ENCODE measurements at regions not wholly inside any gene's neighbourhood (a gene's known extent, or its start where the extent isn't known, plus 50 kb on each side); places are given as distances from the start of the nearest gene placed in this dataset.

DNA sequence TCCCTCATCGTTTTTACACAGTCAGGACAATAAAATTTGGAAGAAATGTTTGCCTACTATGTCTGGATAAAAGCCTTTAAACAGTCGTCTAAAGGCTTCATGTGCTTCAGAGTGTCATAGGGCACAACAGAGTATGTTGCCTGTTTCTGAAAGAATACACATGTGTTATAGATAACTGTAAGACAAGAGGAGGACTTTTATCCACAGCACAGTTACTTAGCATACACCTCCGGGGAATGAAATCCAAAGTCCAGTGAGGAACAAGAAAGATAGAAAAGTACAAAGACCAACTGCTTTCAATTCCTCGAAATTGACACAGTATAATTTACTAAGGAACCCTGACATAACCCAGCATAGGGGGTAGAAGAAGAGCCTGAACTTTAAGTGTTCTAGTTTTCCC lies 835.6 kb downstream of the PCDH17 start:
- no peak overlapping the region for H3K9ac ChIP-seq (ENCODE audit: insufficient read length, low read depth)

DNA sequence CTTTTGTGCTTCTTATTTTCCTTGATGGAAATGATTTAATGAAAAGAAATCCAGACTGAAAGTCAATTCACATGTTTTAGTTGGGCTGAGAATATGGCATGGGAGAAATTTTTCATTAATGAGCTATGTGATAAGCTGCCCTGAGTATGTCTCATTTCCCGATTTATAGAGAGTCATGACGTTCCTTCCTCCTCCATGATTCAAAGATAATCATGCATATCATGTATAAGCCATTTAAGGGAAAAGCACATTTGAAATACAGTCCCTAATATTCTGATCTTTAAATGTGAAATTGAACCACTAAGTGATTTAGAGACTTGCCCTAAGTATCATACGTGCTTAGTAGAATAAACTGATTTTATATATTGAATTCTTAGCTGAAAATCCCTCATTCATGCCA lies 840.9 kb downstream of the PCDH17 start:
- Histone ChIP-seq H3K9me3 (ENCODE audit: insufficient read depth, low read length) (no peaks in the 10 kb centered on the region), H3K27me3 (ENCODE audit: insufficient read depth, insufficient read length) (no peaks in the 10 kb centered on the region), H3K9ac (ENCODE audit: insufficient read length, low read depth) (no peak overlapping the region), H3K36me3 (ENCODE audit: insufficient read depth, insufficient read length, low read length) (no peaks in the 10 kb centered on the region), H3K4me1 (ENCODE audit: insufficient read depth, insufficient read length) (no peaks in the 10 kb centered on the region), H3K4me3 (ENCODE audit: insufficient read length, low read depth) (no peak overlapping the region)
- no peak for TF ChIP-seq ZNF274 (IDR thresholded peaks at IDR 0.05; ENCODE audit: low read depth, low read length)
- no peak for TF ChIP-seq SUZ12 (IDR thresholded peaks at IDR 0.05; ENCODE audit: extremely low read depth, insufficient read depth, insufficient read length)
- no peak for TF ChIP-seq YY1 (IDR thresholded peaks at IDR 0.05; ENCODE audit: insufficient read depth, insufficient read length)
- DNase-seq (ENCODE audit: low read depth, low spot score), result no peak

More for the DNA sequence above, 835.6 kb downstream of the PCDH17 start:
- no peak for DNase-seq (ENCODE audit: low read depth, low spot score)
- Histone ChIP-seq H3K4me3 (ENCODE audit: insufficient read length, low read depth) (no peak overlapping the region), H3K27me3 (ENCODE audit: insufficient read depth, insufficient read length) (no peaks in the 10 kb centered on the region), H3K36me3 (ENCODE audit: insufficient read depth, insufficient read length, low read length) (no peaks in the 10 kb centered on the region), H3K9me3 (ENCODE audit: insufficient read depth, low read length) (no peaks in the 10 kb centered on the region), H3K4me1 (ENCODE audit: insufficient read depth, insufficient read length) (no peaks in the 10 kb centered on the region)
- TF ChIP-seq YY1 (IDR thresholded peaks at IDR 0.05; ENCODE audit: insufficient read depth, insufficient read length) (no peak), SUZ12 (IDR thresholded peaks at IDR 0.05; ENCODE audit: extremely low read depth, insufficient read depth, insufficient read length) (no peak), ZNF274 (IDR thresholded peaks at IDR 0.05; ENCODE audit: low read depth, low read length) (no peak)

DNA sequence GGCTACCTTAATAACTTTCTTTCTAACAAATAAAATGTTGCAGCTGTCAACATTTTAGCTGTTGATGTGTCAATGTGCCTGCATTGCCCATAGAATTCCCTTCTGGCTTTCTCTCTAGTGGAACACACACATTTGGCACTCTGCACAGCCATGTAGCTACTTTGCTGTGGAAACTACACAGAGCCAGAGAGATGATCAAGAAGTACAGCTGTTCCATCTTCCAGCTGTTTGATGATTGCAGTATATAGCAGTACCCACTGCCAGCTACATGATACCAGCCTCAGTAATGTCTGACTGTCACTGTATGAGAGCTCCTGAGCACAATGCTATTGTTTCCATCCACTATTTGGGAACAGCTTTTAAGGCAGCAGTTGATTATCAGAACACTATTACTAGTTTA lies 843.0 kb downstream of the PCDH17 start:
- Histone ChIP-seq H3K36me3 (ENCODE audit: insufficient read depth, insufficient read length, low read length) (no peaks in the 10 kb centered on the region), H3K27me3 (ENCODE audit: insufficient read depth, insufficient read length) (no peaks in the 10 kb centered on the region), H3K4me3 (ENCODE audit: insufficient read length, low read depth) (no peak overlapping the region), H3K9ac (ENCODE audit: insufficient read length, low read depth) (no peak overlapping the region), H3K4me1 (ENCODE audit: insufficient read depth, insufficient read length) (no peaks in the 10 kb centered on the region), H3K9me3 (ENCODE audit: insufficient read depth, low read length) (no peaks in the 10 kb centered on the region)
- no peak for DNase-seq (ENCODE audit: low read depth, low spot score)
- TF ChIP-seq SUZ12 (IDR thresholded peaks at IDR 0.05; ENCODE audit: extremely low read depth, insufficient read depth, insufficient read length) (no peak), YY1 (IDR thresholded peaks at IDR 0.05; ENCODE audit: insufficient read depth, insufficient read length) (no peak), ZNF274 (IDR thresholded peaks at IDR 0.05; ENCODE audit: low read depth, low read length) (no peak)

GRCh38 chr13:58476206-58476918 lies 844.8 kb downstream of the PCDH17 start:
- Histone ChIP-seq H3K27me3 (ENCODE audit: insufficient read depth, insufficient read length) (no peaks in the 10 kb centered on the region), H3K9ac (ENCODE audit: insufficient read length, low read depth) (no peak overlapping the region), H3K36me3 (ENCODE audit: insufficient read depth, insufficient read length, low read length) (no peaks in the 10 kb centered on the region), H3K4me3 (ENCODE audit: insufficient read length, low read depth) (no peak overlapping the region), H3K4me1 (ENCODE audit: insufficient read depth, insufficient read length) (no peaks in the 10 kb centered on the region), H3K9me3 (ENCODE audit: insufficient read depth, low read length) (no peaks in the 10 kb centered on the region)
- no peak for TF ChIP-seq ZNF274 (IDR thresholded peaks at IDR 0.05; ENCODE audit: low read depth, low read length)
- no peak for TF ChIP-seq SUZ12 (IDR thresholded peaks at IDR 0.05; ENCODE audit: extremely low read depth, insufficient read depth, insufficient read length)
- TF ChIP-seq YY1 (IDR thresholded peaks at IDR 0.05; ENCODE audit: insufficient read depth, insufficient read length), result no peak
- no peak for DNase-seq (ENCODE audit: low read depth, low spot score)

DNA sequence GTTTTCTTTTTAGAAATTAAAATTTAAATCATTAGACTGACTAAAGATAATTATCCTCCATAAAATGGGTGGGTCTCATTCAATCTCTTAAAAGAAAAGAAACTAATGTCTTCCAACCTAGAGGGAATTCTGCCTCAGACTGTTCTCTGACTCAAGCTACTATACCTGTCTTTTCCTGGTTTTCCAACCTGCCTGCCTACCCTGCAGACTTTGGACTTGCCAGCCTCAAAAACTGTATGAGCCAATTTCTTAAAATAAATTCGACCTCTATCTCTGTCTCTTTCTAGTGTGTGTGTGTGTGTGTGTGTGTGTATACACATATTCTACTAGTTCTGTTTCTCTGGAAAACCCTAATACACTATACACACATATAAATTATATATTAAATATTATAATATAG lies 847.3 kb downstream of the PCDH17 start:
- Histone ChIP-seq H3K36me3 (ENCODE audit: insufficient read depth, insufficient read length, low read length) (no peaks in the 10 kb centered on the region), H3K27me3 (ENCODE audit: insufficient read depth, insufficient read length) (no peaks in the 10 kb centered on the region), H3K4me3 (ENCODE audit: insufficient read length, low read depth) (no peak overlapping the region), H3K9me3 (ENCODE audit: insufficient read depth, low read length) (no peaks in the 10 kb centered on the region), H3K9ac (ENCODE audit: insufficient read length, low read depth) (no peak overlapping the region), H3K4me1 (ENCODE audit: insufficient read depth, insufficient read length) (no peaks in the 10 kb centered on the region)
- TF ChIP-seq YY1 (IDR thresholded peaks at IDR 0.05; ENCODE audit: insufficient read depth, insufficient read length), result no peak
- no peak for TF ChIP-seq ZNF274 (IDR thresholded peaks at IDR 0.05; ENCODE audit: low read depth, low read length)
- no peak for TF ChIP-seq SUZ12 (IDR thresholded peaks at IDR 0.05; ENCODE audit: extremely low read depth, insufficient read depth, insufficient read length)
- no peak for DNase-seq (ENCODE audit: low read depth, low spot score)

- no peak for TF ChIP-seq YY1 (IDR thresholded peaks at IDR 0.05; ENCODE audit: insufficient read depth, insufficient read length)
- no peak for TF ChIP-seq ZNF274 (IDR thresholded peaks at IDR 0.05; ENCODE audit: low read depth, low read length)
- TF ChIP-seq SUZ12 (IDR thresholded peaks at IDR 0.05; ENCODE audit: extremely low read depth, insufficient read depth, insufficient read length), result no peak
- Histone ChIP-seq H3K27me3 (ENCODE audit: insufficient read depth, insufficient read length) (no peaks in the 10 kb centered on the region), H3K9me3 (ENCODE audit: insufficient read depth, low read length) (no peaks in the 10 kb centered on the region), H3K4me3 (ENCODE audit: insufficient read length, low read depth) (no peak overlapping the region), H3K36me3 (ENCODE audit: insufficient read depth, insufficient read length, low read length) (no peaks in the 10 kb centered on the region), H3K9ac (ENCODE audit: insufficient read length, low read depth) (no peak overlapping the region), H3K4me1 (ENCODE audit: insufficient read depth, insufficient read length) (no peaks in the 10 kb centered on the region)
- no peak for DNase-seq (ENCODE audit: low read depth, low spot score)
These were observed 848.5 kb downstream of the PCDH17 start for GRCh38 chr13:58480061-58480460.

GRCh38 chr13:58488251-58488650 lies 856.7 kb downstream of the PCDH17 start:
- no peak for DNase-seq (ENCODE audit: low read depth, low spot score)
- no peaks in the 10 kb centered on the region for H3K4me1 ChIP-seq (ENCODE audit: insufficient read depth, insufficient read length)
- TF ChIP-seq ZNF274 (IDR thresholded peaks at IDR 0.05; ENCODE audit: low read depth, low read length), result no peak
- no peak for TF ChIP-seq YY1 (IDR thresholded peaks at IDR 0.05; ENCODE audit: insufficient read depth, insufficient read length)
- no peak for TF ChIP-seq SUZ12 (IDR thresholded peaks at IDR 0.05; ENCODE audit: extremely low read depth, insufficient read depth, insufficient read length)
- H3K4me3 ChIP-seq (ENCODE audit: insufficient read length, low read depth), result no peak overlapping the region
- H3K36me3 ChIP-seq (ENCODE audit: insufficient read depth, insufficient read length, low read length), result no peaks in the 10 kb centered on the region
- H3K9ac ChIP-seq (ENCODE audit: insufficient read length, low read depth), result no peak overlapping the region
- H3K9me3 ChIP-seq (ENCODE audit: insufficient read depth, low read length), result no peaks in the 10 kb centered on the region
- no peaks in the 10 kb centered on the region for H3K27me3 ChIP-seq (ENCODE audit: insufficient read depth, insufficient read length)

Data from NT2/D1 (cell line).